NOMO-1 treated with DMSO at 0.1 percent for 48 hours (cell line): ENCODE measurements at regions not wholly inside any gene's neighbourhood (a gene's known extent, or its start where the extent isn't known, plus 50 kb on each side); places are given as distances from the start of the nearest gene placed in this dataset.

ENCODE experiments used
- DNase-seq: peaks from one replicate; lab custom pipeline; 2025; ENCODE audit not compliant: unreplicated experiment; lab: John Stamatoyannopoulos, UW

- DNase-seq = no peak
These were observed 160.8 kb upstream of the GPR149 start for GRCh38 chr3:154590675-154591384.

- DNase-seq = no peak
These were observed 158.8 kb upstream of the GPR149 start for GRCh38 chr3:154588831-154589230.

- peak; percentile 43 for DNase-seq
These were observed 155.0 kb upstream of the GPR149 start for GRCh38 chr3:154584974-154585373.

GRCh38 chr3:154584041-154584440 is 154.1 kb upstream of the GPR149 start:
- no peak for DNase-seq

GRCh38 chr3:154583086-154583634 is 153.2 kb upstream of the GPR149 start:
- DNase-seq = no peak

GRCh38 chr3:154582501-154582900 is 152.5 kb upstream of the GPR149 start:
- DNase-seq = no peak

GRCh38 chr3:154571553-154572226 is 141.7 kb upstream of the GPR149 start:
- no peak for DNase-seq

- DNase-seq = no peak
These were observed 138.1 kb upstream of the GPR149 start for GRCh38 chr3:154568064-154568463.

- no peak for DNase-seq
These were observed 129.6 kb upstream of the GPR149 start for GRCh38 chr3:154559623-154560022.

- no peak for DNase-seq
These were observed 122.3 kb upstream of the GPR149 start for GRCh38 chr3:154552338-154552737.

GRCh38 chr3:154549391-154549790 is 119.4 kb upstream of the GPR149 start:
- DNase-seq = no peak

GRCh38 chr3:154548341-154548740 is 118.4 kb upstream of the GPR149 start:
- no peak for DNase-seq

- no peak for DNase-seq
These were observed 112.8 kb upstream of the GPR149 start for GRCh38 chr3:154542837-154543236.

GRCh38 chr3:154540950-154541604 is 111.1 kb upstream of the GPR149 start:
- DNase-seq = no peak

GRCh38 chr3:154538566-154539360 is 108.8 kb upstream of the GPR149 start:
- DNase-seq = no peak

GRCh38 chr3:154536751-154537150 is 106.8 kb upstream of the GPR149 start:
- DNase-seq = peak; percentile 19

GRCh38 chr3:154522036-154522602 is 92.1 kb upstream of the GPR149 start:
- no peak for DNase-seq

GRCh38 chr3:154517404-154517803 is 87.4 kb upstream of the GPR149 start:
- DNase-seq = no peak

GRCh38 chr3:154515921-154516320 is 85.9 kb upstream of the GPR149 start:
- no peak for DNase-seq

GRCh38 chr3:154510780-154511179 is 80.8 kb upstream of the GPR149 start:
- no peak for DNase-seq

- DNase-seq = no peak
These were observed 77.7 kb upstream of the GPR149 start for GRCh38 chr3:154507727-154508126.
